ENCODE measurements at regions not wholly inside any gene's neighbourhood (a gene's known extent, or its start where the extent isn't known, plus 50 kb on each side); places are given as distances from the start of the nearest gene placed in this dataset.

DNA sequence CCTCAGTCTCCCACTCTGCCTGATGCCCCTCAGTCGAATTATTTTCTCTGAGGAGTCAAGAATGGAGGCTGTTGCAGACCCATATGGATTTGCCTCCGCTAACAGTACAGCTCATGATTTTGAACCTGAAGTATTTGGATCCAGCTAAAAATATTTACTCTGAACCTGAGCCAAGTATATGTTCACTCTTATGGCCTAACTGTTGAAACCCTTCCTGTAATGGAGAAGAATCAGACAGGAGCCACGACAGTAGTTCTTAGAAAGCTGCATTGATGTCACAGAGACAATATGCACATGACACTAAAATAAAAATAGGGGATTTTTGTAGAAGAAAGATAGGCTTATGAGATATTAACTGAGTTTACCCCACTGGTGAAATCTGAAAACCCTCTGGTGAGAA lies 1128.3 kb upstream of the FLRT2 start:
- no peak overlapping the region for H3K4me2 ChIP-seq (ENCODE audit: low read length)
- no peaks in the 10 kb centered on the region for H3K27me3 ChIP-seq (ENCODE audit: insufficient read depth, low read length)
- H3K4me1 ChIP-seq (ENCODE audit: insufficient read depth, low read length, severe bottlenecking): no peaks in the 10 kb centered on the region
- TF ChIP-seq, protein P1, sequence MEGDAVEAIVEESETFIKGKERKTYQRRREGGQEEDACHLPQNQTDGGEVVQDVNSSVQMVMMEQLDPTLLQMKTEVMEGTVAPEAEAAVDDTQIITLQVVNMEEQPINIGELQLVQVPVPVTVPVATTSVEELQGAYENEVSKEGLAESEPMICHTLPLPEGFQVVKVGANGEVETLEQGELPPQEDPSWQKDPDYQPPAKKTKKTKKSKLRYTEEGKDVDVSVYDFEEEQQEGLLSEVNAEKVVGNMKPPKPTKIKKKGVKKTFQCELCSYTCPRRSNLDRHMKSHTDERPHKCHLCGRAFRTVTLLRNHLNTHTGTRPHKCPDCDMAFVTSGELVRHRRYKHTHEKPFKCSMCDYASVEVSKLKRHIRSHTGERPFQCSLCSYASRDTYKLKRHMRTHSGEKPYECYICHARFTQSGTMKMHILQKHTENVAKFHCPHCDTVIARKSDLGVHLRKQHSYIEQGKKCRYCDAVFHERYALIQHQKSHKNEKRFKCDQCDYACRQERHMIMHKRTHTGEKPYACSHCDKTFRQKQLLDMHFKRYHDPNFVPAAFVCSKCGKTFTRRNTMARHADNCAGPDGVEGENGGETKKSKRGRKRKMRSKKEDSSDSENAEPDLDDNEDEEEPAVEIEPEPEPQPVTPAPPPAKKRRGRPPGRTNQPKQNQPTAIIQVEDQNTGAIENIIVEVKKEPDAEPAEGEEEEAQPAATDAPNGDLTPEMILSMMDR (IDR thresholded peaks at IDR 0.05; ENCODE audit: low read length): no peak
- TF ChIP-seq EZH2 (IDR thresholded peaks at IDR 0.05; ENCODE audit: borderline replicate concordance, low read length): no peak
- H2AFZ ChIP-seq (ENCODE audit: low read length): no peak overlapping the region
- H4K20me1 ChIP-seq (ENCODE audit: insufficient read depth, low read length): no peaks in the 10 kb centered on the region
- H3K9me3 ChIP-seq (ENCODE audit: low read length): no peaks in the 10 kb centered on the region
- no peaks in the 10 kb centered on the region for H3K9me2 ChIP-seq (ENCODE audit: low read depth, low read length)
- no peaks in the 10 kb centered on the region for H3F3A ChIP-seq (ENCODE audit: insufficient read depth, low read length)
- H3K27ac ChIP-seq (ENCODE audit: low read depth, low read length, poor library complexity, severe bottlenecking): no peak overlapping the region
- no peaks in the 10 kb centered on the region for H3K36me3 ChIP-seq (ENCODE audit: insufficient read depth, low read length)
- no peaks in the 10 kb centered on the region for H3K79me2 ChIP-seq (ENCODE audit: insufficient read depth, low read length)
- no peak overlapping the region for H3K4me3 ChIP-seq (ENCODE audit: low read depth, low read length, poor library complexity, severe bottlenecking)
- no peak overlapping the region for H3K9ac ChIP-seq (ENCODE audit: low read length)

DNA sequence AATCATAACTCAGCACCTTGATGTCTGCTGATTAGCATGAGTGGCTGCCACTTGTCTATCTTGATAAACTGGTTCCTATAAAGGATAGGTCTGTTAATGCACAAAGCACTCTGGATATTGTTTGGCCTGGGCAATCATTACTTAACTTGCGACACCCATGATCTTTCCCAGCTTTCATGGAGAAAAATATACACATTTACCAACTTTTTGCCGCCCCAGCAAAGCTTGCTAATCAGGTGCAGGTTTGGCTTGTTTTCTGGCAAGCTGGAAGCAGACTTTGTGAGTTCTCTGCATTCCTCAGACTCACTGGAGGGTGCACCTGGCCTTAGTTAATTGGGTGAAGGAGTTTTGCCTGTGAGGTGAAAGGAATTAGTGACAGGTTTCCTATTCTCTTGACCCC lies 1126.4 kb upstream of the FLRT2 start:
- no peak overlapping the region for H2AFZ ChIP-seq (ENCODE audit: low read length)
- no peaks in the 10 kb centered on the region for H4K20me1 ChIP-seq (ENCODE audit: insufficient read depth, low read length)
- H3F3A ChIP-seq (ENCODE audit: insufficient read depth, low read length): no peaks in the 10 kb centered on the region
- H3K9me2 ChIP-seq (ENCODE audit: low read depth, low read length): no peaks in the 10 kb centered on the region
- no peaks in the 10 kb centered on the region for H3K79me2 ChIP-seq (ENCODE audit: insufficient read depth, low read length)
- no peaks in the 10 kb centered on the region for H3K4me1 ChIP-seq (ENCODE audit: insufficient read depth, low read length, severe bottlenecking)
- H3K27me3 ChIP-seq (ENCODE audit: insufficient read depth, low read length): no peaks in the 10 kb centered on the region
- no peak overlapping the region for H3K4me3 ChIP-seq (ENCODE audit: low read depth, low read length, poor library complexity, severe bottlenecking)
- H3K9me3 ChIP-seq (ENCODE audit: low read length): no peaks in the 10 kb centered on the region
- TF ChIP-seq EZH2 (IDR thresholded peaks at IDR 0.05; ENCODE audit: borderline replicate concordance, low read length): no peak
- TF ChIP-seq, protein P1 (IDR thresholded peaks at IDR 0.05; ENCODE audit: low read length): no peak
- no peak overlapping the region for H3K4me2 ChIP-seq (ENCODE audit: low read length)
- H3K9ac ChIP-seq (ENCODE audit: low read length): no peak overlapping the region
- H3K36me3 ChIP-seq (ENCODE audit: insufficient read depth, low read length): no peaks in the 10 kb centered on the region
- H3K27ac ChIP-seq (ENCODE audit: low read depth, low read length, poor library complexity, severe bottlenecking): no peak overlapping the region

DNA sequence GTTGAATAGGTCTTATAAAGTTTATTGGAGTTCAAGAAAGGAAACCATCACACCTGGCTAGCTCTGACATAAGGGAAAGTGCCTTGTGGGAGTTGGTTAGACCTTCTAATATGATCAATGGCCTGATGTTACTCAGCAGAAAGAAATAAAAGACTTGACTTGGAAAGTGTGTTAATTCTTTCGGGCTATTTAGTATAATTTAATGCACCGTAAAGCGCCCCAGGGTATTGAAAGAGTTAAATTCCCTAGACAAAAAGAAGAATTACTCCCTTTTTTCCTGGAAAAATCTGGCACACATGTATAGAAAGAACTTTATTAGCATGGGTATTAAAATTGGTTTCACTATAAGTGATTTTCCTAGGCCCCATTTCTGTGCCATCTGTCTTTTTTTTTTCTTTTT lies 1125.7 kb upstream of the FLRT2 start:
- Histone ChIP-seq H3K9me3 (ENCODE audit: low read length) (no peaks in the 10 kb centered on the region), H3K79me2 (ENCODE audit: insufficient read depth, low read length) (no peaks in the 10 kb centered on the region), H2AFZ (ENCODE audit: low read length) (no peak overlapping the region), H3K27ac (ENCODE audit: low read depth, low read length, poor library complexity, severe bottlenecking) (no peak overlapping the region), H3K27me3 (ENCODE audit: insufficient read depth, low read length) (no peaks in the 10 kb centered on the region), H3K9ac (ENCODE audit: low read length) (no peak overlapping the region), H3K4me1 (ENCODE audit: insufficient read depth, low read length, severe bottlenecking) (no peaks in the 10 kb centered on the region), H3F3A (ENCODE audit: insufficient read depth, low read length) (no peaks in the 10 kb centered on the region), H3K4me3 (ENCODE audit: low read depth, low read length, poor library complexity, severe bottlenecking) (no peak overlapping the region), H4K20me1 (ENCODE audit: insufficient read depth, low read length) (no peaks in the 10 kb centered on the region), H3K9me2 (ENCODE audit: low read depth, low read length) (no peaks in the 10 kb centered on the region), H3K4me2 (ENCODE audit: low read length) (no peak overlapping the region), H3K36me3 (ENCODE audit: insufficient read depth, low read length) (no peaks in the 10 kb centered on the region)
- TF ChIP-seq EZH2 (IDR thresholded peaks at IDR 0.05; ENCODE audit: borderline replicate concordance, low read length): no peak
- TF ChIP-seq, protein P1 (IDR thresholded peaks at IDR 0.05; ENCODE audit: low read length): no peak
